ENCODE measurements at regions not wholly inside any gene's neighbourhood (a gene's known extent, or its start where the extent isn't known, plus 50 kb on each side); places are given as distances from the start of the nearest gene placed in this dataset.

- H3K4me3 ChIP-seq (ENCODE audit: low read depth in 1 of 2, low read length in 2 of 2): no peak overlapping the region
- H3K9me3 ChIP-seq (ENCODE audit: insufficient read depth, low read length, severe bottlenecking): no peaks in the 10 kb centered on the region
- no peak overlapping the region for H3K27ac ChIP-seq (ENCODE audit: low read length)
- H4K20me1 ChIP-seq (ENCODE audit: insufficient read depth, low read length): peaks cover 27% of the 10 kb centered on the region; the same call in 1 of the 2 replicates
- ATAC-seq (ENCODE audit: insufficient read depth, low read depth): peak; percentile 62; the same call in 2 of the 3 replicates
- H3K79me2 ChIP-seq (ENCODE audit: insufficient read depth, low read length): peaks cover 50% of the 10 kb centered on the region
- no peaks in the 10 kb centered on the region for H3K27me3 ChIP-seq (ENCODE audit: insufficient read depth, low read length, poor library complexity)
- no peak overlapping the region for H3K4me2 ChIP-seq (ENCODE audit: insufficient read depth, low read length)
- H3K9ac ChIP-seq (ENCODE audit: low read depth, low read length): no peak overlapping the region
- DNase-seq: no peak
- no peak for TF ChIP-seq EZH2 (IDR thresholded peaks at IDR 0.05; ENCODE audit: borderline replicate concordance, low read depth, low read length, severe bottlenecking)
- TF ChIP-seq, protein P1, sequence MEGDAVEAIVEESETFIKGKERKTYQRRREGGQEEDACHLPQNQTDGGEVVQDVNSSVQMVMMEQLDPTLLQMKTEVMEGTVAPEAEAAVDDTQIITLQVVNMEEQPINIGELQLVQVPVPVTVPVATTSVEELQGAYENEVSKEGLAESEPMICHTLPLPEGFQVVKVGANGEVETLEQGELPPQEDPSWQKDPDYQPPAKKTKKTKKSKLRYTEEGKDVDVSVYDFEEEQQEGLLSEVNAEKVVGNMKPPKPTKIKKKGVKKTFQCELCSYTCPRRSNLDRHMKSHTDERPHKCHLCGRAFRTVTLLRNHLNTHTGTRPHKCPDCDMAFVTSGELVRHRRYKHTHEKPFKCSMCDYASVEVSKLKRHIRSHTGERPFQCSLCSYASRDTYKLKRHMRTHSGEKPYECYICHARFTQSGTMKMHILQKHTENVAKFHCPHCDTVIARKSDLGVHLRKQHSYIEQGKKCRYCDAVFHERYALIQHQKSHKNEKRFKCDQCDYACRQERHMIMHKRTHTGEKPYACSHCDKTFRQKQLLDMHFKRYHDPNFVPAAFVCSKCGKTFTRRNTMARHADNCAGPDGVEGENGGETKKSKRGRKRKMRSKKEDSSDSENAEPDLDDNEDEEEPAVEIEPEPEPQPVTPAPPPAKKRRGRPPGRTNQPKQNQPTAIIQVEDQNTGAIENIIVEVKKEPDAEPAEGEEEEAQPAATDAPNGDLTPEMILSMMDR (IDR thresholded peaks at IDR 0.05; ENCODE audit: borderline replicate concordance, extremely low read depth, low read length, poor library complexity, severe bottlenecking): no peak
- peaks cover 17% of the 10 kb centered on the region; the same call in 1 of the 2 replicates for H3K36me3 ChIP-seq (ENCODE audit: insufficient read depth, low read length)
- peaks cover 6% of the 10 kb centered on the region for H3K4me1 ChIP-seq (ENCODE audit: insufficient read depth, low read length)
- no peak overlapping the region for H2AFZ ChIP-seq (ENCODE audit: low read depth, low read length)
Measured at GRCh38 chr13:109541081-109541480, 245.3 kb downstream of the IRS2 start.

- ATAC-seq (ENCODE audit: insufficient read depth, low read depth) (no peak), DNase-seq (no peak)
- Histone ChIP-seq H4K20me1 (ENCODE audit: insufficient read depth, low read length) (peaks cover 24% of the 10 kb centered on the region; the same call in 1 of the 2 replicates), H3K4me3 (ENCODE audit: low read depth in 1 of 2, low read length in 2 of 2) (no peak overlapping the region), H3K9ac (ENCODE audit: low read depth, low read length) (no peak overlapping the region), H3K27ac (ENCODE audit: low read length) (no peak overlapping the region), H3K9me3 (ENCODE audit: insufficient read depth, low read length, severe bottlenecking) (no peaks in the 10 kb centered on the region), H3K4me1 (ENCODE audit: insufficient read depth, low read length) (no peaks in the 10 kb centered on the region), H3K79me2 (ENCODE audit: insufficient read depth, low read length) (peaks cover 26% of the 10 kb centered on the region), H3K27me3 (ENCODE audit: insufficient read depth, low read length, poor library complexity) (no peaks in the 10 kb centered on the region), H2AFZ (ENCODE audit: low read depth, low read length) (no peak overlapping the region), H3K4me2 (ENCODE audit: insufficient read depth, low read length) (no peak overlapping the region), H3K36me3 (ENCODE audit: insufficient read depth, low read length) (peaks cover 29% of the 10 kb centered on the region; the same call in 1 of the 2 replicates)
- TF ChIP-seq EZH2 (IDR thresholded peaks at IDR 0.05; ENCODE audit: borderline replicate concordance, low read depth, low read length, severe bottlenecking): no peak
- TF ChIP-seq, protein P1 (IDR thresholded peaks at IDR 0.05; ENCODE audit: borderline replicate concordance, extremely low read depth, low read length, poor library complexity, severe bottlenecking): no peak
Measured at GRCh38 chr13:109537584-109537983, 248.8 kb downstream of the IRS2 start.

DNA sequence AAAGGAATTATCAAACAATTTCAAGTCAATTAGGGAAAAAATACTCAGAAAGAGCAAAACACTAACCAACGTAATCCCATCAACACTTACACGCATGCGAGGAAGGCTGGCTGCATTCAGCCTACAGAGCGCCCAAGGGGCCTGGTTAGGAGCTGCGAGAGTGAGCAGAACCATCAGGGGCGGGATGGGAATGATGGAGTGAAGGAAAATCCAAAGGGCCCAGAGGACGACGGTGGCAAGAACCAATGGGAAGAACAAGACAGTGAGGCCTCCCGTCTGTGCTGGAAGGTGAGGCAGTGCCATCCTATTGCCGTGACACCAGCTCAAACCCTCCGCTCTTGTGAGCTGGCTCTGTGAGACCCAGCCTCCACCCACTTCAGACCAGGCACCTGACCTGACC is 253.0 kb downstream of the IRS2 start:
- no peak for TF ChIP-seq EZH2 (IDR thresholded peaks at IDR 0.05; ENCODE audit: borderline replicate concordance, low read depth, low read length, severe bottlenecking)
- TF ChIP-seq, protein P1 (IDR thresholded peaks at IDR 0.05; ENCODE audit: borderline replicate concordance, extremely low read depth, low read length, poor library complexity, severe bottlenecking): no peak
- H3K9ac ChIP-seq (ENCODE audit: low read depth, low read length): no peak overlapping the region
- no peak overlapping the region for H3K4me3 ChIP-seq (ENCODE audit: low read depth in 1 of 2, low read length in 2 of 2)
- peaks cover 13% of the 10 kb centered on the region for H3K79me2 ChIP-seq (ENCODE audit: insufficient read depth, low read length)
- H3K4me1 ChIP-seq (ENCODE audit: insufficient read depth, low read length): no peaks in the 10 kb centered on the region
- no peaks in the 10 kb centered on the region for H3K27me3 ChIP-seq (ENCODE audit: insufficient read depth, low read length, poor library complexity)
- no peak for ATAC-seq (ENCODE audit: insufficient read depth, low read depth)
- H3K9me3 ChIP-seq (ENCODE audit: insufficient read depth, low read length, severe bottlenecking): no peaks in the 10 kb centered on the region
- H3K36me3 ChIP-seq (ENCODE audit: insufficient read depth, low read length): peaks cover 20% of the 10 kb centered on the region; the same call in 1 of the 2 replicates
- peaks cover 14% of the 10 kb centered on the region for H4K20me1 ChIP-seq (ENCODE audit: insufficient read depth, low read length)
- H2AFZ ChIP-seq (ENCODE audit: low read depth, low read length): no peak overlapping the region
- no peak for DNase-seq
- H3K27ac ChIP-seq (ENCODE audit: low read length): no peak overlapping the region
- H3K4me2 ChIP-seq (ENCODE audit: insufficient read depth, low read length): no peak overlapping the region

All from DND-41 (cell line).